ENCODE measurements at regions not wholly inside any gene's neighbourhood (a gene's known extent, or its start where the extent isn't known, plus 50 kb on each side); places are given as distances from the start of the nearest gene placed in this dataset.

DNA sequence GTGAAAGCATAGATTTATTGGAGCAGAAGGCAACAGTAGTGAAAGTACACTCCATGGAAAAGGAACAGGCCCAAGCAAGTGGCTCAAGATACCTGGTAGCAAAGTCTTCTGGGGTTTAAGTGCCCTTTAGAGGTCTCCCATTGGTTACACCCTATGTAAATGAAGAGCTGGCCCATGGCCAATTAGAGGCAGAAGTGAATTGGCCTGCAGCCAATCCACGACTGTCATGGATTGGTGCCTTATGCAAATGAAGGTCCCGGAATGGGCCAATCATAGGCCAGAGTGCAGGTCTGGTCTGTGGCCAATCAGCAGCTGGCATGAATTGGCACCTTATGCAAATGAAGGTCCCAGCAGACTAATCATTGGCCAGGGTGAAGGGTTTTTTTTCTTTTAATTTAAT lies 64.2 kb upstream of the PCSK5 start:
- ChIA-PET CTCF (interaction anchor here (0.6 kb wide), 1 partner anchor 247 kb away, joined by 3 read pairs; no protein-coding TSS in a partner anchor), POLR2A (ENCODE audit: low non-redundant PET) (no interaction called here)
- no peak for TF ChIP-seq CTCF (conservative IDR thresholded peaks at IDR 0.05; ENCODE audit: low read depth)
- no peak for DNase-seq (ENCODE audit: low spot score)
- H3K27ac ChIP-seq, result no peak overlapping the region

DNA sequence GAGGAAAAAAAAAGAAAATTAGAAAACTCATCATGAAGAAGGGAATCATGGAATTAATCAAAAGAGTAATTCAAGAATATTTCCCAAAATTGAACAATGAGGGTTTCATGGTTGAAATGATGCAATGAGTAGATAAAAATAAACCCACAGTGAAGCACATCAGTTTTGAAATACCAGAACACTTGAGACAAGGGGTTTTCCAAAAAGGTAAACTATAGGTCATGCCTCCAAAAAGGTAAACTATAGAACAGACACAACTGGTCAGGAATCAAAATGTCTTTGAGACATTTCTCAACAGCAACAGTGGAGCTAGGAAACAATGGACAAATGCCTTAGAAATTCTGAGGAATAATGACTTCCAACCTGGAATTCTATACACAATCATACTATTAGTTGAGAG lies 60.2 kb upstream of the PCSK5 start:
- ChIA-PET CTCF (interaction anchor here (0.6 to 0.7 kb wide), 2 partner anchors 49 to 564 kb away, joined by 3 to 4 read pairs; partner anchors contain the start of gene RFK), POLR2A (ENCODE audit: low non-redundant PET) (no interaction called here)
- H3K27ac ChIP-seq, result no peak overlapping the region
- TF ChIP-seq CTCF (conservative IDR thresholded peaks at IDR 0.05; ENCODE audit: low read depth), result no peak
- no peak for DNase-seq (ENCODE audit: low spot score)

- no peak for TF ChIP-seq CTCF (conservative IDR thresholded peaks at IDR 0.05; ENCODE audit: low read depth)
- ChIA-PET POLR2A (ENCODE audit: low non-redundant PET) (no interaction called here), CTCF (no interaction called here)
- no peak for DNase-seq (ENCODE audit: low spot score)
- no peak overlapping the region for H3K27ac ChIP-seq
Observed at GRCh38 chr9:75833778-75834177, 56.7 kb upstream of the PCSK5 start.

DNA sequence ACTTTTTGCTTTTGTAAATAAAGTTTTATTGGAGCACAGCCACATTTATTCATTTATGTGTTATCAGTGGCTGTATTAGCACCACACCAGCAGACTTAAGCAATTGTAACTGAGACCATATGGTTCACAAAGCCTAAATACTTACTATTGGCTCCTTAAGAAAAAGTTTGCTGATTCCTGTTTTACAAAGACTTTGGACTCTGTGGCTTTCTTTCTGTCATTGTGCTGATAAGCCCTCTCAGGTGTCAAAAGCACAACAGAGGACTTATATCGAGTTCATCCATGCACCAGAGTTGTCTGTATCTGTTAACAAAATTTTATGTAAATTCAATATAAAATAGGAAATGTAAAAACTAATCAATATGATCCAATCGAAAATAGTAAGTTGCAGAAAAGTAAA lies 55.6 kb upstream of the PCSK5 start:
- DNase-seq (ENCODE audit: low spot score), result no peak
- ChIA-PET POLR2A (ENCODE audit: low non-redundant PET) (no interaction called here), CTCF (no interaction called here)
- no peak for TF ChIP-seq CTCF (conservative IDR thresholded peaks at IDR 0.05; ENCODE audit: low read depth)
- no peak overlapping the region for H3K27ac ChIP-seq

Data from RWPE1 (cell line).